ENCODE measurements at regions not wholly inside any gene's neighbourhood (a gene's known extent, or its start where the extent isn't known, plus 50 kb on each side); places are given as distances from the start of the nearest gene placed in this dataset.
"Not testable (repeated sequence)": the region's sequence is repeated elsewhere in the genome, so short reads cannot be mapped to it uniquely, and the experiment has no call there.

- DNase-seq (ENCODE audit: insufficient read length, low spot score) (no peak), FAIRE-seq (no peak)
Measured at GRCh38 chr21:18117176-18117575, 127.5 kb upstream of the CHODL start.

GRCh38 chr21:18114810-18115209 lies 129.8 kb upstream of the CHODL start:
- FAIRE-seq (no peak), DNase-seq (ENCODE audit: insufficient read length, low spot score) (no peak)

- DNase-seq (ENCODE audit: insufficient read length, low spot score) = no peak
- FAIRE-seq = no peak
Measured at GRCh38 chr21:18104802-18105201, 139.8 kb upstream of the CHODL start.

GRCh38 chr21:18096413-18096812 lies 148.2 kb upstream of the CHODL start:
- not testable (repeated sequence) for DNase-seq (ENCODE audit: insufficient read length, low spot score); FAIRE-seq

GRCh38 chr21:18089786-18090185 lies 154.8 kb upstream of the CHODL start:
- FAIRE-seq (no peak), DNase-seq (ENCODE audit: insufficient read length, low spot score) (no peak)

- FAIRE-seq (no peak), DNase-seq (ENCODE audit: insufficient read length, low spot score) (no peak)
Measured at GRCh38 chr21:18070392-18070791, 174.2 kb upstream of the CHODL start.

- no peak for FAIRE-seq
- no peak for DNase-seq (ENCODE audit: insufficient read length, low spot score)
Measured at GRCh38 chr21:18069875-18070274, 174.8 kb upstream of the CHODL start.

- FAIRE-seq (no peak), DNase-seq (ENCODE audit: insufficient read length, low spot score) (no peak)
Measured at GRCh38 chr21:18060402-18060801, 184.2 kb upstream of the CHODL start.

GRCh38 chr21:18058731-18059398 lies 185.8 kb upstream of the CHODL start:
- no peak for DNase-seq (ENCODE audit: insufficient read length, low spot score)
- FAIRE-seq = no peak

- FAIRE-seq (no peak), DNase-seq (ENCODE audit: insufficient read length, low spot score) (no peak)
Measured at GRCh38 chr21:18053151-18053550, 191.5 kb upstream of the CHODL start.

- no peak for DNase-seq (ENCODE audit: insufficient read length, low spot score)
- FAIRE-seq = no peak
Measured at GRCh38 chr21:18049461-18049860, 195.2 kb upstream of the CHODL start.

- DNase-seq (ENCODE audit: insufficient read length, low spot score) (peak; percentile 10), FAIRE-seq (no peak)
Measured at GRCh38 chr21:18041012-18041411, 203.6 kb upstream of the CHODL start.

- no peak for FAIRE-seq
- no peak for DNase-seq (ENCODE audit: insufficient read length, low spot score)
Measured at GRCh38 chr21:18030248-18030647, 211.1 kb upstream of the C21orf91 start.

- FAIRE-seq (no peak), DNase-seq (ENCODE audit: insufficient read length, low spot score) (no peak)
Measured at GRCh38 chr21:18026359-18026758, 207.2 kb upstream of the C21orf91 start.

GRCh38 chr21:18023711-18024110 lies 204.6 kb upstream of the C21orf91 start:
- FAIRE-seq = no peak
- no peak for DNase-seq (ENCODE audit: insufficient read length, low spot score)

- no peak for DNase-seq (ENCODE audit: insufficient read length, low spot score)
- no peak for FAIRE-seq
Measured at GRCh38 chr21:18023157-18023556, 204.0 kb upstream of the C21orf91 start.

- FAIRE-seq = no peak
- no peak for DNase-seq (ENCODE audit: insufficient read length, low spot score)
Measured at GRCh38 chr21:18007121-18007520, 188.0 kb upstream of the C21orf91 start.

GRCh38 chr21:18006691-18007090 lies 187.5 kb upstream of the C21orf91 start:
- no peak for DNase-seq (ENCODE audit: insufficient read length, low spot score)
- no peak for FAIRE-seq

- DNase-seq (ENCODE audit: insufficient read length, low spot score) = no peak
- FAIRE-seq = no peak
Measured at GRCh38 chr21:18002393-18002792, 183.2 kb upstream of the C21orf91 start.

- DNase-seq (ENCODE audit: insufficient read length, low spot score) = no peak
- FAIRE-seq = no peak
Measured at GRCh38 chr21:18000981-18001686, 182.0 kb upstream of the C21orf91 start.

GRCh38 chr21:17998599-17998998 lies 179.4 kb upstream of the C21orf91 start:
- FAIRE-seq; DNase-seq (ENCODE audit: insufficient read length, low spot score): not testable (repeated sequence)

- FAIRE-seq (no peak), DNase-seq (ENCODE audit: insufficient read length, low spot score) (no peak)
Measured at GRCh38 chr21:17989780-17990179, 170.6 kb upstream of the C21orf91 start.

GRCh38 chr21:17988102-17988437 lies 168.9 kb upstream of the C21orf91 start:
- FAIRE-seq = no peak

More at GRCh38 chr21:17988102-17988437, 168.9 kb upstream of the C21orf91 start:
- no peak for DNase-seq (ENCODE audit: insufficient read length, low spot score)
